SU-DHL-6 (cell line): ENCODE measurements at regions not wholly inside any gene's neighbourhood (a gene's known extent, or its start where the extent isn't known, plus 50 kb on each side); places are given as distances from the start of the nearest gene placed in this dataset.

Experiments
- H2AFZ ChIP-seq: fragments of 200-600 bp; sonication (generic); 2 replicates; pipeline ENCODE4 v1.6.1; 2014; ENCODE audit warnings: low read depth, mild to moderate bottlenecking, moderate library complexity, mixed read lengths, antibody characterized with exemption, low read length; ENCODE audit not compliant: severe bottlenecking
- H3F3A ChIP-seq: fragments of 200-600 bp; shearing (Covaris generic); 2 replicates; pipeline ENCODE4 v1.6.0; 2016; ENCODE audit warnings: antibody characterized with exemption, mild to moderate bottlenecking; ENCODE audit not compliant: insufficient read depth
- H3K27ac ChIP-seq: fragments of 200-600 bp; sonication (generic); 2 replicates; pipeline ENCODE4 v1.5.1; 2016; ENCODE audit warnings: low read depth, mild to moderate bottlenecking, low read length, moderate library complexity, mixed read lengths
- H3K27me3 ChIP-seq: fragments of 200-600 bp; sonication (generic), shearing (Covaris generic); 2 replicates; pipeline ENCODE4 v1.6.0; 2014; ENCODE audit warnings: mild to moderate bottlenecking, low read length
- H3K36me3 ChIP-seq: fragments of 200-600 bp; sonication (generic); 2 replicates; pipeline ENCODE4 v1.6.1; 2014; ENCODE audit warnings: mild to moderate bottlenecking, low read length, mixed read lengths
- H3K4me2 ChIP-seq: fragments of 300-600, 200-600 bp; shearing (Covaris generic), sonication (generic); 2 replicates; pipeline ENCODE4 v1.6.0; 2014; ENCODE audit warnings: low read length, low read depth, mild to moderate bottlenecking; ENCODE audit not compliant: poor library complexity, severe bottlenecking
- H3K4me3 ChIP-seq: fragments of 200-600 bp; sonication (generic); 2 replicates; pipeline ENCODE4 v1.5.1; 2014; ENCODE audit warnings: antibody characterized with exemption, low read length, mild to moderate bottlenecking, mixed read lengths; ENCODE audit not compliant: insufficient read depth, poor library complexity, severe bottlenecking
- H3K79me2 ChIP-seq: fragments of 200-600 bp; sonication (generic); 2 replicates; pipeline ENCODE4 v1.6.1; 2014; ENCODE audit warnings: mild to moderate bottlenecking, low read length, moderate library complexity; ENCODE audit not compliant: insufficient read depth
- H3K9ac ChIP-seq: fragments of 200-600 bp; sonication (generic); 2 replicates; pipeline ENCODE4 v1.7.0; 2014; ENCODE audit warnings: mild to moderate bottlenecking, low read length
- H3K9me2 ChIP-seq: fragments of 200-600 bp; sonication (generic); replicated peaks from 2 replicates; pipeline ENCODE4 v1.6.1; 2014; ENCODE audit warnings: low read length; ENCODE audit not compliant: insufficient read depth
- H3K9me3 ChIP-seq: fragments of 200-600 bp; sonication (generic); 2 replicates; pipeline ENCODE4 v1.6.1; 2014; ENCODE audit warnings: low read length, mixed read lengths; ENCODE audit not compliant: insufficient read depth
- H4K20me1 ChIP-seq: fragments of 200-600 bp; sonication (generic); 2 replicates; pipeline ENCODE4 v1.6.1; 2014; ENCODE audit warnings: low read depth, mild to moderate bottlenecking, antibody characterized with exemption, low read length, moderate library complexity, mixed read lengths
- EZH2phosphoT487 ChIP-seq: fragments of 200-600 bp; sonication (generic), shearing (Covaris generic); conservative IDR thresholded peaks from 2 replicates; pipeline ENCODE4 v1.6.1; 2018; ENCODE audit warnings: mild to moderate bottlenecking, antibody characterized with exemption, low read length, moderate library complexity, mixed read lengths
- TF ChIP-seq, protein P1 (sequence below): fragments of 200-600 bp; sonication (generic); IDR thresholded peaks from one replicate; pipeline ENCODE4 v1.5.1; 2017; ENCODE audit warnings: antibody characterized with exemption, mild to moderate bottlenecking, low read length, moderate library complexity; ENCODE audit not compliant: insufficient read depth, poor library complexity, severe bottlenecking

DNA sequence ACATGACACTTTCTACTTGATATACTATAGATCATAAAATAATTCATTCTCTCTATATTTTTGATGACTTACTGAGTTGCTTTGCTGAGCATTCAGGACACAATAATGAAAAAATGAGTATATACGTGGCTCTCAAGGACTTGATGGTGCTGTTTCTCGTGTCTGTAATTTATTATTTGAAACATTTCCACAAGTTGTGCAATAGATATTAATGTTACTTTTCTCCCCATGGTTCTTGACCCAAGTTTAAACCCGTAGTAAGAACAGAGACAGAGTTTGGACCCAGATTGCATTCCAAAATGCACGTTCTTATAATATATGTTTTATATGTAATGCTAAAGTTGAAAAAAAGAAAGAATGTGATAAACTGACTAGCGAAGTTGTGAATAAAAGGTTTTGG is 94.2 kb upstream of the FAM3C start:
- no peak overlapping the region for H2AFZ ChIP-seq
- H3K4me3 ChIP-seq = no peak overlapping the region
- no peaks in the 10 kb centered on the region for H3K27me3 ChIP-seq
- no peak overlapping the region for H3K9ac ChIP-seq
- no peaks in the 10 kb centered on the region for H3K9me3 ChIP-seq
- H3K9me2 ChIP-seq = no peaks in the 10 kb centered on the region
- no peaks in the 10 kb centered on the region for H3F3A ChIP-seq
- H3K36me3 ChIP-seq = no peaks in the 10 kb centered on the region
- no peak overlapping the region for H3K4me2 ChIP-seq
- no peak overlapping the region for H3K27ac ChIP-seq
- no peak for TF ChIP-seq EZH2phosphoT487
- TF ChIP-seq, protein P1, sequence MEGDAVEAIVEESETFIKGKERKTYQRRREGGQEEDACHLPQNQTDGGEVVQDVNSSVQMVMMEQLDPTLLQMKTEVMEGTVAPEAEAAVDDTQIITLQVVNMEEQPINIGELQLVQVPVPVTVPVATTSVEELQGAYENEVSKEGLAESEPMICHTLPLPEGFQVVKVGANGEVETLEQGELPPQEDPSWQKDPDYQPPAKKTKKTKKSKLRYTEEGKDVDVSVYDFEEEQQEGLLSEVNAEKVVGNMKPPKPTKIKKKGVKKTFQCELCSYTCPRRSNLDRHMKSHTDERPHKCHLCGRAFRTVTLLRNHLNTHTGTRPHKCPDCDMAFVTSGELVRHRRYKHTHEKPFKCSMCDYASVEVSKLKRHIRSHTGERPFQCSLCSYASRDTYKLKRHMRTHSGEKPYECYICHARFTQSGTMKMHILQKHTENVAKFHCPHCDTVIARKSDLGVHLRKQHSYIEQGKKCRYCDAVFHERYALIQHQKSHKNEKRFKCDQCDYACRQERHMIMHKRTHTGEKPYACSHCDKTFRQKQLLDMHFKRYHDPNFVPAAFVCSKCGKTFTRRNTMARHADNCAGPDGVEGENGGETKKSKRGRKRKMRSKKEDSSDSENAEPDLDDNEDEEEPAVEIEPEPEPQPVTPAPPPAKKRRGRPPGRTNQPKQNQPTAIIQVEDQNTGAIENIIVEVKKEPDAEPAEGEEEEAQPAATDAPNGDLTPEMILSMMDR = no peak
- no peaks in the 10 kb centered on the region for H4K20me1 ChIP-seq
- H3K79me2 ChIP-seq = no peaks in the 10 kb centered on the region

DNA sequence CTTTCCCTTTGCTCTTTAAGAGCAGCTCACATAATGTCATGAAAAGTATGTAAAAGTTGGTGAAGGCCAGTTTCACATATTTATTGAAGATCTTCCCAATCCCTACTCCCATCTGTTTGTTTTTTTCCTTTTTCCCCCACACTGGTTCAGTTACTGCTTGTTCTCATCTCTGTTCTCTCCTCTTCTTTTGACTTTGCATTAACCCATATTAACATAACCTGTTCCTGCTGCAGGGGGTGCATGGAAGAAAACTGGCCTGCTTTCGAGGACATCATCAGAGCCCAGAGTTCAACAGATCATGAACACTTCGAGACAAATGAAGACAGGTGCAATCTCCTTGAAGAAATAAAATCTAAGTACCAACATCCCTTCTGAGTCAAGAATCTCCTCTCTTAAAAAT is 93.3 kb upstream of the FAM3C start:
- Histone ChIP-seq H3K27me3 (no peaks in the 10 kb centered on the region), H3K9me3 (no peaks in the 10 kb centered on the region), H3K9me2 (no peaks in the 10 kb centered on the region), H3K4me3 (no peak overlapping the region), H3K4me2 (no peak overlapping the region), H2AFZ (no peak overlapping the region), H4K20me1 (no peaks in the 10 kb centered on the region), H3F3A (no peaks in the 10 kb centered on the region), H3K36me3 (no peaks in the 10 kb centered on the region), H3K27ac (no peak overlapping the region), H3K9ac (no peak overlapping the region), H3K79me2 (no peaks in the 10 kb centered on the region)
- TF ChIP-seq, protein P1 = no peak
- no peak for TF ChIP-seq EZH2phosphoT487

DNA sequence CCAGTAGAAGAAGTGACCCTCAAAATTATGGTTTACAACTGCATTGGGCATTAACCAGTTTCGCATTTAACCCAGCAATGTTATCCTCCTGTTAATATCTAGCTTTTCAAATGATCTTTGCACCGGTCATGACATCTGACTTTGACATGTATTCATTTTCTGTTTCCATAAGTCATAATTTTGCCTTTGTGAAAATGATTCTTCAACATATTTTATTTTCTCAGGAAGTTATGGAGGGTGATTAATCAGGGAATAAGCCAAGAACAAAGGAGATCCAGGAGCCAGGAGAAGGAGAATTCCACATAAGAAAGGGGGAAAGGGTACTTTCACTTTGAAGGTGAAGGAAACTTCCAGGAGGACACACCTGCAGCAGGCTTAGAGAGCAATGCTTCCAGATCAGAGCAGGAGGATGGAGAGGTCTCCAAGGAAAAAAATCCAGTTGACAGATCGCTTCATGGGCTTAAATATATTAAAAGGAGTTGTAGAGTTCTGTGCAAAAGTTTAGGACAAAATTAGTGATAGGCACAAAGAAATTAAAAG is 92.1 kb upstream of the FAM3C start:
- H3K4me2 ChIP-seq = no peak overlapping the region

DNA sequence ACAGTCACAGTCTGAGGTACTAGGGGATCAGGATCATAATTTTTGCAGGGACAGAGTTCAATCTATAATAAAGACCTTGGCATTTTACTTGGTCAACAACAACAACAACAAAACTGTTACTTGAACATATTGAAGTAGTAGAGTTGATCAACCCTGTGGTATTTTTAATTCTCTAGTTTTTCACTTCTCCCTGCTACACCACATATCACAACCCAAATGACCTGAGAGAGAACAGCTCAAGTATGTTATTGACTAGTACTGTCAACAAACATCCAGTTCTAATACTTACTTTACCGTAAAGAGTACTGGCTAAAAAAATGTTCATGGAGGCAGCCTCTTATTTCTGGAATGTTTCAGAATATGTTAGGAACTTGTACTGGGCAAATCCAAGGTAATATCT is 90.5 kb upstream of the FAM3C start:
- H3K36me3 ChIP-seq = no peaks in the 10 kb centered on the region
- H4K20me1 ChIP-seq = no peaks in the 10 kb centered on the region
- H2AFZ ChIP-seq = no peak overlapping the region
- no peaks in the 10 kb centered on the region for H3K79me2 ChIP-seq
- no peak for TF ChIP-seq EZH2phosphoT487
- TF ChIP-seq, protein P1 = no peak
- H3K27me3 ChIP-seq = no peaks in the 10 kb centered on the region
- no peaks in the 10 kb centered on the region for H3K9me3 ChIP-seq
- no peak overlapping the region for H3K4me2 ChIP-seq
- no peaks in the 10 kb centered on the region for H3K9me2 ChIP-seq
- no peak overlapping the region for H3K27ac ChIP-seq
- no peak overlapping the region for H3K9ac ChIP-seq
- no peaks in the 10 kb centered on the region for H3F3A ChIP-seq
- H3K4me3 ChIP-seq = no peak overlapping the region

More for the DNA sequence above, 92.1 kb upstream of the FAM3C start:
- Histone ChIP-seq H3F3A (no peaks in the 10 kb centered on the region), H3K9me3 (no peaks in the 10 kb centered on the region), H3K36me3 (no peaks in the 10 kb centered on the region), H3K9me2 (no peaks in the 10 kb centered on the region), H3K27me3 (no peaks in the 10 kb centered on the region), H2AFZ (no peak overlapping the region), H3K27ac (no peak overlapping the region), H3K4me3 (no peak overlapping the region), H3K79me2 (no peaks in the 10 kb centered on the region), H3K9ac (no peak overlapping the region), H4K20me1 (no peaks in the 10 kb centered on the region)
- no peak for TF ChIP-seq EZH2phosphoT487
